GM12873 (cell line): ENCODE measurements at regions not wholly inside any gene's neighbourhood (a gene's known extent, or its start where the extent isn't known, plus 50 kb on each side); places are given as distances from the start of the nearest gene placed in this dataset.

Experiments used
- CTCF ChIP-seq: IDR thresholded peaks from 2 replicates; pipeline ENCODE4 v1.5.1; 2012; ENCODE audit warnings: low read depth, mild to moderate bottlenecking, moderate library complexity, low read length, control low read depth; ENCODE audit not compliant: insufficient read depth; ENCODE audit errors: missing control alignments

GRCh38 chr4:81982846-81983540 is 390.8 kb downstream of the HNRNPD start:
- no peak for TF ChIP-seq CTCF

GRCh38 chr4:81981218-81981617 is 392.6 kb downstream of the HNRNPD start:
- TF ChIP-seq CTCF: no peak

- no peak for TF ChIP-seq CTCF
Observed at GRCh38 chr4:81974523-81974922, 399.3 kb downstream of the HNRNPD start.

GRCh38 chr4:81971637-81972381 is 402.0 kb downstream of the HNRNPD start:
- no peak for TF ChIP-seq CTCF

GRCh38 chr4:81971061-81971460 is 402.7 kb downstream of the HNRNPD start:
- TF ChIP-seq CTCF: no peak

GRCh38 chr4:81970454-81970853 is 403.3 kb downstream of the HNRNPD start:
- no peak for TF ChIP-seq CTCF

GRCh38 chr4:81966676-81967075 is 407.1 kb downstream of the HNRNPD start:
- TF ChIP-seq CTCF: no peak
